SH-SY5Y (cell line): ENCODE measurements at regions not wholly inside any gene's neighbourhood (a gene's known extent, or its start where the extent isn't known, plus 50 kb on each side); places are given as distances from the start of the nearest gene placed in this dataset.

Source experiments
- GATA2 ChIP-seq: IDR thresholded peaks from 2 replicates; pipeline ENCODE4 v1.6.1; 2011; ENCODE audit warnings: mild to moderate bottlenecking, low read depth, low read length
- GATA3 ChIP-seq: IDR thresholded peaks from 2 replicates; pipeline ENCODE4 v1.6.1; 2011; ENCODE audit warnings: low read depth, mild to moderate bottlenecking, low read length, moderate library complexity

DNA sequence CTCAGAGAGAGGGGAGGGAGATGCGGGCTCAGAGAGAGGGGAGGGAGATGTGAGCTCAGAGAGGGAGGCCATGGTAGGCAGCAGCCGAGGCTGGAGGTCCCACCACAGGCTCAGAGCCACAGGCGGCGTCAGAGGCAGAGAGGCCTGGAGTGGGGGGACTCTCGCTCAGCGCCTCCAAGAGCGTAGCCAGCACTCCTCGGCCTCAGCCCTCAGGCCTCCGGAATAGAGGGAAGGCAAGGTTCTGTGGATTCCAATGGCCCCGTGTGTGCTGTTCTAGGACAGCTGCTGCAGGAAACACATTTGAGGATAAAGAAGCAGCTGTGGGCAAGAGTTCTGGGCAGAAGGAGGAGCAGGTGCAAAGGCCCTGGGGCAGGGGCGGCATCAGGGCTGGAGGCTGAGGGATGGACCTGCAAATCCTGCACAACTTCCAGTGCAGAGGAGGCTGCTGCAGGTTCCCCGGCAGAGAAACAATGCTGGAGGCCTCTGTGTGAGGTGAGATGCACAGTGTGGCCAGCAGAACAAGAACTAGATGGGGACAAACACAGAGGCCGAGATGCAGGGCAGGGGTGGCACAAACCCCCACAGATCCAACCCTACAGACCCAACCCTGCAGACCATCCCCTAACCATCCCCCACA, 59.1 kb upstream of the GALNT9 start:
- TF ChIP-seq GATA3: no peak
- no peak for TF ChIP-seq GATA2

- TF ChIP-seq GATA2 (no peak), GATA3 (no peak)
Measured at GRCh38 chr12:132386926-132387497, 57.6 kb upstream of the GALNT9 start.

GRCh38 chr12:132385923-132386751, 56.7 kb upstream of the GALNT9 start:
- TF ChIP-seq GATA2: no peak
- no peak for TF ChIP-seq GATA3

DNA sequence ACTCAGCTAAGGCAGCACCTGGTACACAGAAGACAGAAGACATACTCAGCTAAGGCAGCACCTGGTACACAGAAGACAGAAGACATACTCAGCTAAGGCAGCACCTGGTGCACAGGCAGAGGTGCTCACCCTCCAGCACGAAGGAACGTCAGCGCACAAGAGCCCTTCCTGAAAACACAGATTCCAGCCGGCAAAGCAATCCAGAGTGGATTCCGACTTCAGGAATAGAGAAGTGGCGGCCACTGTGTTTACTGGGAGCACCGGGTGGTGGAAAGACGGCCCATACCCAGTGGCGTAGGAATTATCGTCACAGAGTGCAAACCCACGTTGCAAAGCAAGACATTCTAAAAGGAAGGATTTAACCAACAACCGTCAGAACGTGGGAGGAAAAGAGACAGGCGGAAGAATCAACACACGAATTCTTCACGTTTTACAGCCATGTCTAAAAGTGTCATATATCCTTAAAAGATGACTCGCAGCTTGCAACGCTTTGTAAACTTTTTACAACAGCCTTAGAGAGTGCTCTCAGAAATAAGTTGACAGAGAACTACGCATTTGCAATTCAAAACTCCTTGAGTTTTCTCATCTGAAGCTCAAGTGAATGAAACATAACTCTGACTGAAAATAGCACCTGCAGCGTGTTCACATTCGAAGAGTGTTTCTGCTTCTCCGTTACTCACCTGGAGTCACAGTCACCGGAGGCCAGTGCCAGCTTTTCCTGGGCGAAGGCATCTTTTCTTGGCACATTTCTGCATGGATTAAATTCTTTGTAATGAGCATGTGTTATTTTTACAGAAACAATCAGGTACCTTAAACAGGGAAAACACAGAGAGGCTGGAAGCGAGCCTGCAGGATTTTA, 55.8 kb upstream of the GALNT9 start:
- TF ChIP-seq GATA2 (no peak), GATA3 (no peak)

DNA sequence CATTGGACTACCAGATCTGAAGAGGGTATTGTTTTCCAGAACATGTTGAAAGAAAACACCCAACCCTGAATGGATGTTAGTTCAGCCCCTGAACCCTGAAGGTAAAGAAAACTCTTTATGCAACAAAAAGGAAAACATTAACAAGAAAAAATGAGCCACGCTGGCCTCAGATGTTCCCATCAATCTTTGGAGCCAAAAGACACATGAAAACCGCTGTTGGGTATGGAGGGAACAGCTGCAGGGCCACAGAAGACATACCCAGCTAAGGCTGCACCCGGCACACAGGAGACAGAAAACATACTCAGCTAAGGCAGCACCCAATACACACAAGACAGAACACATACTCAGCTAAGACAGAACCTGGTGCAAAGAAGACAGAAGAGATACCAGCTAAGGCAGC, 51.3 kb upstream of the GALNT9 start:
- TF ChIP-seq GATA3: no peak
- no peak for TF ChIP-seq GATA2

- TF ChIP-seq GATA2 (no peak), GATA3 (no peak)
Measured at GRCh38 chr12:132379996-132380395, 50.6 kb upstream of the GALNT9 start.

- TF ChIP-seq GATA2 (no peak), GATA3 (no peak)
Measured at GRCh38 chr12:132379576-132379975, 50.2 kb upstream of the GALNT9 start.
